Endothelial cell of umbilical vein (primary cell): ENCODE measurements at regions not wholly inside any gene's neighbourhood (a gene's known extent, or its start where the extent isn't known, plus 50 kb on each side); places are given as distances from the start of the nearest gene placed in this dataset.
A peak's percentile ranks its signal among the peaks of the same experiment; 100 is the strongest.

ENCODE experiments used
- EZH2 ChIP-seq: IDR thresholded peaks from 2 replicates; pipeline ENCODE4 v1.6.1; 2012; ENCODE audit warnings: borderline replicate concordance, low read depth, mild to moderate bottlenecking, moderate library complexity, low read length, inconsistent platforms; ENCODE audit not compliant: severe bottlenecking
- FOS ChIP-seq: IDR thresholded peaks from 2 replicates; pipeline ENCODE4 v1.6.1; 2011; ENCODE audit warnings: mild to moderate bottlenecking, low read length, moderate library complexity, borderline replicate concordance; ENCODE audit not compliant: insufficient read depth
- MYC ChIP-seq: IDR thresholded peaks from one replicate; pipeline ENCODE4 v1.6.1; 2011; ENCODE audit warnings: mild to moderate bottlenecking, low read depth, low read length
- POLR2A ChIP-seq: IDR thresholded peaks from 2 replicates; pipeline ENCODE4 v1.6.1; 2012; ENCODE audit warnings: low read depth, mild to moderate bottlenecking, control low read depth, low read length
- POLR2AphosphoS5 ChIP-seq: IDR thresholded peaks from 2 replicates; pipeline ENCODE4 v1.6.1; 2012; ENCODE audit warnings: low read depth, mild to moderate bottlenecking, control low read depth, low read length, moderate library complexity; ENCODE audit not compliant: insufficient read depth
- TF ChIP-seq, protein P1 (sequence below), 2 donors: IDR thresholded peaks; 1 replicate in 1 of 2; 2 replicates in 1 of 2; pipeline ENCODE4 v1.5.1; 2011; ENCODE audit warnings: low read length in 2 of 2, mild to moderate bottlenecking in 2 of 2, moderate library complexity in 2 of 2, control low read depth in 1 of 2, inconsistent platforms in 1 of 2, low read depth in 1 of 2; ENCODE audit not compliant: insufficient read depth in 1 of 2; ENCODE audit errors: extremely low read depth in 1 of 2
- TF ChIP-seq, protein P2 (sequence below): IDR thresholded peaks from 2 replicates; pipeline ENCODE4 v1.6.1; 2011; ENCODE audit not compliant: insufficient read depth, insufficient read length

DNA sequence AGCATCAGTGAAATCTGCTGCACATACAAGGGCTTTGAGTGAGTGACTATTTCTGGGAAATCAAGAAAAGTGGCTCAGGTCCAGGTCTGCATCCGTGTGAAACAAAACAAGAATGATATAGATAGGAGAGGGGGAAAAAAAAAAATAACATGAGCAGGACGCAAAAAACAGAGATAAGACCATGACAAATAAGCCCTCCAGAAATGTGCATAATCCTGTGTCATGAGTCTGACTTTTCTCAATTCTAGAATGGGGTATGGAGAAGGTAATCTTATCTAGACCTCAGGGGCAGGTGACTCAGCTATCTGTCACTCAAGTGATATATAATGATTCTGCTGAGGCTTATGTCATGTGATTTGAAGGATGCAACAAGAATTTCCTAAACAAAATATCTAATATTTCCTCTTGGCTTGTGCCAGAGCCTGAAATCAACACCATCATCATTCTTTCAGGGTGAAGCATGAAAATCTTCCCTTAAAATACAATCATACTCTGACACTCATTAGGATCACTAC is 250.0 kb downstream of the PHLDA1 start:
- TF ChIP-seq, protein P1, sequence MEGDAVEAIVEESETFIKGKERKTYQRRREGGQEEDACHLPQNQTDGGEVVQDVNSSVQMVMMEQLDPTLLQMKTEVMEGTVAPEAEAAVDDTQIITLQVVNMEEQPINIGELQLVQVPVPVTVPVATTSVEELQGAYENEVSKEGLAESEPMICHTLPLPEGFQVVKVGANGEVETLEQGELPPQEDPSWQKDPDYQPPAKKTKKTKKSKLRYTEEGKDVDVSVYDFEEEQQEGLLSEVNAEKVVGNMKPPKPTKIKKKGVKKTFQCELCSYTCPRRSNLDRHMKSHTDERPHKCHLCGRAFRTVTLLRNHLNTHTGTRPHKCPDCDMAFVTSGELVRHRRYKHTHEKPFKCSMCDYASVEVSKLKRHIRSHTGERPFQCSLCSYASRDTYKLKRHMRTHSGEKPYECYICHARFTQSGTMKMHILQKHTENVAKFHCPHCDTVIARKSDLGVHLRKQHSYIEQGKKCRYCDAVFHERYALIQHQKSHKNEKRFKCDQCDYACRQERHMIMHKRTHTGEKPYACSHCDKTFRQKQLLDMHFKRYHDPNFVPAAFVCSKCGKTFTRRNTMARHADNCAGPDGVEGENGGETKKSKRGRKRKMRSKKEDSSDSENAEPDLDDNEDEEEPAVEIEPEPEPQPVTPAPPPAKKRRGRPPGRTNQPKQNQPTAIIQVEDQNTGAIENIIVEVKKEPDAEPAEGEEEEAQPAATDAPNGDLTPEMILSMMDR (IDR thresholded peaks at IDR 0.05; ENCODE audit: extremely low read depth in 1 of 2, insufficient read depth in 1 of 2, low read depth in 1 of 2, low read length in 2 of 2) = no peak
- peak; percentile 86 for TF ChIP-seq POLR2AphosphoS5
- TF ChIP-seq EZH2 = no peak
- no peak for TF ChIP-seq POLR2A
- TF ChIP-seq FOS = peak; percentile 99
- TF ChIP-seq MYC = no peak
- TF ChIP-seq, protein P2, sequence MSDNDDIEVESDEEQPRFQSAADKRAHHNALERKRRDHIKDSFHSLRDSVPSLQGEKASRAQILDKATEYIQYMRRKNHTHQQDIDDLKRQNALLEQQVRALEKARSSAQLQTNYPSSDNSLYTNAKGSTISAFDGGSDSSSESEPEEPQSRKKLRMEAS = no peak
